ENCODE measurements at regions not wholly inside any gene's neighbourhood (a gene's known extent, or its start where the extent isn't known, plus 50 kb on each side); places are given as distances from the start of the nearest gene placed in this dataset.

DNA sequence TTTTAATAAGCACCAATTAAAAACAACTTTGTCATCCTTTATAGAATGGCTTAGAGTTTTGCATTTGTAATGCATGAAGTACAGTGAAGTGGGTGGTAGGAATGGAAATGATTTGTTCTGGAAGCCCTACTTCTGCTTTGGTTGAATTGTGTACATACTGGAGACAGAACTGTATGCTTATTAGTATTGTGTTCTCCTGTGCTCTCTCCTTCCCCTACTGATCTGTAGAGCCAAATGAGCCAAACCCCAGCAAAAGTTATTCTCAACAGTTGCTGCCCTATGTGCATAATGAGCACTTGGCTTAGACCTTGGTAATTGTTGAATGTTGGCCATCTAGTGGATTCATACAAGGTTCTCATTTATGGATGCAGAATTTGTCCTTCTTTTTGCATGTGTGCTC, 916.1 kb downstream of the GALC start:
- ATAC-seq (ENCODE audit: insufficient read depth, low FRiP score) (no peak), DNase-seq (no peak)
- Histone ChIP-seq H3K9me3 (ENCODE audit: control insufficient read depth in 4 of 4, insufficient read depth in 3 of 4, low read length in 3 of 4) (no peaks in the 10 kb centered on the region), H3K4me3 (no peak overlapping the region), H3K4me1 (ENCODE audit: control insufficient read depth in 5 of 5, insufficient read depth in 5 of 5, low read length in 5 of 5) (peaks cover 0 to 14% (median 0%) of the 10 kb centered on the region in 5 donors), H3K9ac (ENCODE audit: insufficient read depth in 1 of 2, low read length in 2 of 2) (no peak overlapping the region), H3K36me3 (ENCODE audit: control insufficient read depth in 4 of 4, insufficient read depth in 4 of 4, low read length in 4 of 4) (no peaks in the 10 kb centered on the region), H3K27me3 (ENCODE audit: control insufficient read depth in 3 of 3, insufficient read depth in 3 of 3, low read length in 2 of 3) (no peaks in the 10 kb centered on the region), H3K27ac (ENCODE audit: low read depth in 1 of 2, low read length in 1 of 2) (no peak overlapping the region)
- TF ChIP-seq, protein P1, sequence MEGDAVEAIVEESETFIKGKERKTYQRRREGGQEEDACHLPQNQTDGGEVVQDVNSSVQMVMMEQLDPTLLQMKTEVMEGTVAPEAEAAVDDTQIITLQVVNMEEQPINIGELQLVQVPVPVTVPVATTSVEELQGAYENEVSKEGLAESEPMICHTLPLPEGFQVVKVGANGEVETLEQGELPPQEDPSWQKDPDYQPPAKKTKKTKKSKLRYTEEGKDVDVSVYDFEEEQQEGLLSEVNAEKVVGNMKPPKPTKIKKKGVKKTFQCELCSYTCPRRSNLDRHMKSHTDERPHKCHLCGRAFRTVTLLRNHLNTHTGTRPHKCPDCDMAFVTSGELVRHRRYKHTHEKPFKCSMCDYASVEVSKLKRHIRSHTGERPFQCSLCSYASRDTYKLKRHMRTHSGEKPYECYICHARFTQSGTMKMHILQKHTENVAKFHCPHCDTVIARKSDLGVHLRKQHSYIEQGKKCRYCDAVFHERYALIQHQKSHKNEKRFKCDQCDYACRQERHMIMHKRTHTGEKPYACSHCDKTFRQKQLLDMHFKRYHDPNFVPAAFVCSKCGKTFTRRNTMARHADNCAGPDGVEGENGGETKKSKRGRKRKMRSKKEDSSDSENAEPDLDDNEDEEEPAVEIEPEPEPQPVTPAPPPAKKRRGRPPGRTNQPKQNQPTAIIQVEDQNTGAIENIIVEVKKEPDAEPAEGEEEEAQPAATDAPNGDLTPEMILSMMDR (IDR thresholded peaks at IDR 0.05; ENCODE audit: control extremely low read depth, extremely low read depth) = no peak

DNA sequence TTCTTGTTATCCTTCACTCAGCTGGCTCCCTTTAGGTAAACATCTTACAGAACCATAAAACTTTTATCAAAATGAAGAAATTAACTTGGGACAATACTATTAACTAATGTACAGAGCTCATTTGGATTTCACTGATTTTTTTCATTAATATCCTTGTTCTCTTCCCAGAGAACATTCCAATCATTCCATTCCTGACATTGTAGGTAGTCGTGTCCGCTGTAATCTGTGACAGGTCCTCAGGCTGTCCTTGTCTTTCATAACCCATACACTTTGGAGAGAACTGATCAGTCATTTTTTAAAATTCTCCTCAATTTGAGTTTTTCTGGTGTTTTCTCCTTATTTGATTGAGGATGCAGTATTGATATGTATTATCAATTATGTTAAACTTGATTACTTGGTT, 916.8 kb downstream of the GALC start:
- Histone ChIP-seq H3K4me3 (no peak overlapping the region), H3K27ac (ENCODE audit: low read depth in 1 of 2, low read length in 1 of 2) (no peak overlapping the region), H3K9me3 (ENCODE audit: control insufficient read depth in 4 of 4, insufficient read depth in 3 of 4, low read length in 3 of 4) (no peaks in the 10 kb centered on the region), H3K27me3 (ENCODE audit: control insufficient read depth in 3 of 3, insufficient read depth in 3 of 3, low read length in 2 of 3) (no peaks in the 10 kb centered on the region), H3K4me1 (ENCODE audit: control insufficient read depth in 5 of 5, insufficient read depth in 5 of 5, low read length in 5 of 5) (peaks cover 0 to 14% (median 0%) of the 10 kb centered on the region in 5 donors), H3K9ac (ENCODE audit: insufficient read depth in 1 of 2, low read length in 2 of 2) (no peak overlapping the region), H3K36me3 (ENCODE audit: control insufficient read depth in 4 of 4, insufficient read depth in 4 of 4, low read length in 4 of 4) (no peaks in the 10 kb centered on the region)
- WGBS, 2 donors = 49 to 74% methylated on average over 2 of the region's 2 CpGs
- TF ChIP-seq, protein P1 (IDR thresholded peaks at IDR 0.05; ENCODE audit: control extremely low read depth, extremely low read depth) = no peak
- DNase-seq (no peak), ATAC-seq (ENCODE audit: insufficient read depth, low FRiP score) (no peak)

DNA sequence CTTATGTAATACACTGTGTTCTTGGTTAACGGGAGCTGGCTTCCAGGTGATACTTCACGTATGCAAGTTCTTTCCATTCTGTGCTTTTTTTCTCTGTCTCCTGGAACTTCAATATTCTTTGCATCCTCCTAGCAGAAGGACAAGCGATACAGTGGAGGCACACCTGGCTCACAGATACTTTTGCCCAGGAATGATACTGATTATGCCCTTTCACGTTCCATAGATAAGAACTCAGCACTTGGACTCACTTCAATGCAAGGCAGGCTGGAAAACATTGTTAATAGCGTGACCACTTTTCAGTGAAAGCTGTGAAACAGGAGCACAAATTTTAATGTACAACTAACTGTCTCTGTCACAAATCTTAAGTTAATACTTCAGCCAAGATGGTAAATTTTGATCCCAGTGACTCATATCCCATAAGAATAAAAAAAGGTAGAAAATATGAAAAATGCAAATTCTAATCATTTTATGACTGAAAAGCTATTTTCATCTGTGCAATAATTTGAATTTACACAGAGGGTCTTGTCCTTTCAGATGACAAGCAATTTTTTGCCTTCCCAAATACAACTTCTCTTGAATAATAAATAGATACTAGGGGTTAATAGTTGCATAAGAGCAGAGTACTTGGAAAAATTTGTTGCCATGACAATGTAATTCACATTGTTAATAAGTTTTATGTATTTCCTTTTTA, 919.0 kb downstream of the GALC start:
- no peak overlapping the region for H3K27ac ChIP-seq (ENCODE audit: low read depth in 1 of 2, low read length in 1 of 2)
- H3K36me3 ChIP-seq (ENCODE audit: control insufficient read depth in 4 of 4, insufficient read depth in 4 of 4, low read length in 4 of 4) = no peaks in the 10 kb centered on the region
- no peaks in the 10 kb centered on the region for H3K9me3 ChIP-seq (ENCODE audit: control insufficient read depth in 4 of 4, insufficient read depth in 3 of 4, low read length in 3 of 4)
- no peak overlapping the region for H3K9ac ChIP-seq (ENCODE audit: insufficient read depth in 1 of 2, low read length in 2 of 2)
- DNase-seq (peak in 1 of 3 donors; percentile 24), ATAC-seq (ENCODE audit: insufficient read depth, low FRiP score) (no peak)
- no peak overlapping the region for H3K4me3 ChIP-seq
- no peaks in the 10 kb centered on the region for H3K27me3 ChIP-seq (ENCODE audit: control insufficient read depth in 3 of 3, insufficient read depth in 3 of 3, low read length in 2 of 3)
- peaks cover 0 to 8% (median 0%) of the 10 kb centered on the region in 5 donors for H3K4me1 ChIP-seq (ENCODE audit: control insufficient read depth in 5 of 5, insufficient read depth in 5 of 5, low read length in 5 of 5)
- 78 to 86% methylated on average over 5 of the region's 5 CpGs for WGBS, 2 donors
- TF ChIP-seq, protein P1 (IDR thresholded peaks at IDR 0.05; ENCODE audit: control extremely low read depth, extremely low read depth) = no peak

DNA sequence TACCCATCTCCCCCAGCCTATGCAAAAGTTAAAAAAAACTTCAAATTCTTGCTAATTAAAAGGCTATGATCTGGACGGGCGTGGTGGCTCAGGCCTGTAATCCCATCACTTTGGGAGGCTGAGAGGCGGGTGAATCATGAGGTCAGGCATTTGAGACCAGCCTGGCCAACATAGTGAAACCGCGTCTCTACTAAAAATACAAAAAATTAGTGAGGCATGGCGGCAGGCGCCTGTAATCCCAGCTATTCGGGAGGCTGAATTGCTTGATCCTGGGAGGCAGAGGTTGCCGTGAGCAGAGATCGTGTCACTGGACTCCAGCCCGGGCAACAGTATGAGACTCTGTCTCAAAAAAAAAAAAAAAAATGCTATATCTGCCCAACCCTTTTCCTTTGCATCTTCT, 925.4 kb downstream of the GALC start:
- no peak for DNase-seq

More for the DNA sequence above, 925.4 kb downstream of the GALC start:
- Histone ChIP-seq H3K27ac (ENCODE audit: low read depth in 1 of 2, low read length in 1 of 2) (no peak overlapping the region), H3K4me1 (ENCODE audit: control insufficient read depth in 5 of 5, insufficient read depth in 5 of 5, low read length in 5 of 5) (no peaks in the 10 kb centered on the region), H3K9me3 (ENCODE audit: control insufficient read depth in 4 of 4, insufficient read depth in 3 of 4, low read length in 3 of 4) (no peaks in the 10 kb centered on the region), H3K36me3 (ENCODE audit: control insufficient read depth in 4 of 4, insufficient read depth in 4 of 4, low read length in 4 of 4) (no peaks in the 10 kb centered on the region), H3K9ac (ENCODE audit: insufficient read depth in 1 of 2, low read length in 2 of 2) (no peak overlapping the region), H3K4me3 (no peak overlapping the region), H3K27me3 (ENCODE audit: control insufficient read depth in 3 of 3, insufficient read depth in 3 of 3, low read length in 2 of 3) (no peaks in the 10 kb centered on the region)
- TF ChIP-seq, protein P1 (IDR thresholded peaks at IDR 0.05; ENCODE audit: control extremely low read depth, extremely low read depth) = no peak
- 91 to 92% methylated on average over 11 of the region's 11 CpGs for WGBS, 2 donors
- ATAC-seq (ENCODE audit: insufficient read depth, low FRiP score) = no peak
